ENCODE measurements at regions not wholly inside any gene's neighbourhood (a gene's known extent, or its start where the extent isn't known, plus 50 kb on each side); places are given as distances from the start of the nearest gene placed in this dataset.

DNA sequence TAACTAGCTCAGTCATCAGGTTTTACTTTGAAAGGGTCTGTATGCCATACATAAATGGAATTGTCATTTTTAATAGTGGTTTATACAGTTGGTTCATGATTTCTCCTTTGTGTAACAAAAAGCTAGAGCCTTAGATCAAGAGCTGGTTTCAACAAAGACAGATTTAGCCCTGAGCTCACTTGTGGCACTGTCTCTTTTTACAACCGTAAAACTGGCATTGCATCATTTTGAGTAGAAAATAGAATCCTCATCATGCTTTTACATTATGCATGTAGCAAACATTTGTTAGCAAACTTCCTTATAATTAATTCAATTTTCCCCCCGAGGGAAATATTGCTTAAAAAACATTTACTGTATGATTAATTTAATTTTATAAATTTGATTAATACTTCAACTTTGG, 1871.5 kb downstream of the ARAP2 start:
- TF ChIP-seq GLIS3 (CRISPR knock-in tag; IDR thresholded peaks at IDR 0.05) (no peak), OSR1 (CRISPR knock-in tag; IDR thresholded peaks at IDR 0.05) (no peak), ZNF8 (CRISPR knock-in tag; IDR thresholded peaks at IDR 0.05) (no peak), CSDC2 (CRISPR knock-in tag; IDR thresholded peaks at IDR 0.05) (no peak), BACH2 (CRISPR knock-in tag; IDR thresholded peaks at IDR 0.05; ENCODE audit: borderline replicate concordance) (no peak), RARB (CRISPR knock-in tag; IDR thresholded peaks at IDR 0.05) (no peak), TOX (CRISPR knock-in tag; IDR thresholded peaks at IDR 0.05; ENCODE audit: borderline replicate concordance) (no peak), SNAI2 (CRISPR knock-in tag; IDR thresholded peaks at IDR 0.05) (no peak)
- TF ChIP-seq, protein P1, sequence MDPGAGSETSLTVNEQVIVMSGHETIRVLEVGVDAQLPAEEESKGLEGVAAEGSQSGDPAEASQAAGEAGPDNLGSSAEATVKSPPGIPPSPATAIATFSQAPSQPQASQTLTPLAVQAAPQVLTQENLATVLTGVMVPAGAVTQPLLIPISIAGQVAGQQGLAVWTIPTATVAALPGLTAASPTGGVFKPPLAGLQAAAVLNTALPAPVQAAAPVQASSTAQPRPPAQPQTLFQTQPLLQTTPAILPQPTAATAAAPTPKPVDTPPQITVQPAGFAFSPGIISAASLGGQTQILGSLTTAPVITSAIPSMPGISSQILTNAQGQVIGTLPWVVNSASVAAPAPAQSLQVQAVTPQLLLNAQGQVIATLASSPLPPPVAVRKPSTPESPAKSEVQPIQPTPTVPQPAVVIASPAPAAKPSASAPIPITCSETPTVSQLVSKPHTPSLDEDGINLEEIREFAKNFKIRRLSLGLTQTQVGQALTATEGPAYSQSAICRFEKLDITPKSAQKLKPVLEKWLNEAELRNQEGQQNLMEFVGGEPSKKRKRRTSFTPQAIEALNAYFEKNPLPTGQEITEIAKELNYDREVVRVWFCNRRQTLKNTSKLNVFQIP (CRISPR knock-in tag; IDR thresholded peaks at IDR 0.05; ENCODE audit: borderline replicate concordance, low read depth): no peak
- TF ChIP-seq, protein P2, sequence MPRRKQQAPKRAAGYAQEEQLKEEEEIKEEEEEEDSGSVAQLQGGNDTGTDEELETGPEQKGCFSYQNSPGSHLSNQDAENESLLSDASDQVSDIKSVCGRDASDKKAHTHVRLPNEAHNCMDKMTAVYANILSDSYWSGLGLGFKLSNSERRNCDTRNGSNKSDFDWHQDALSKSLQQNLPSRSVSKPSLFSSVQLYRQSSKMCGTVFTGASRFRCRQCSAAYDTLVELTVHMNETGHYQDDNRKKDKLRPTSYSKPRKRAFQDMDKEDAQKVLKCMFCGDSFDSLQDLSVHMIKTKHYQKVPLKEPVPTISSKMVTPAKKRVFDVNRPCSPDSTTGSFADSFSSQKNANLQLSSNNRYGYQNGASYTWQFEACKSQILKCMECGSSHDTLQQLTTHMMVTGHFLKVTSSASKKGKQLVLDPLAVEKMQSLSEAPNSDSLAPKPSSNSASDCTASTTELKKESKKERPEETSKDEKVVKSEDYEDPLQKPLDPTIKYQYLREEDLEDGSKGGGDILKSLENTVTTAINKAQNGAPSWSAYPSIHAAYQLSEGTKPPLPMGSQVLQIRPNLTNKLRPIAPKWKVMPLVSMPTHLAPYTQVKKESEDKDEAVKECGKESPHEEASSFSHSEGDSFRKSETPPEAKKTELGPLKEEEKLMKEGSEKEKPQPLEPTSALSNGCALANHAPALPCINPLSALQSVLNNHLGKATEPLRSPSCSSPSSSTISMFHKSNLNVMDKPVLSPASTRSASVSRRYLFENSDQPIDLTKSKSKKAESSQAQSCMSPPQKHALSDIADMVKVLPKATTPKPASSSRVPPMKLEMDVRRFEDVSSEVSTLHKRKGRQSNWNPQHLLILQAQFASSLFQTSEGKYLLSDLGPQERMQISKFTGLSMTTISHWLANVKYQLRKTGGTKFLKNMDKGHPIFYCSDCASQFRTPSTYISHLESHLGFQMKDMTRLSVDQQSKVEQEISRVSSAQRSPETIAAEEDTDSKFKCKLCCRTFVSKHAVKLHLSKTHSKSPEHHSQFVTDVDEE (CRISPR knock-in tag; IDR thresholded peaks at IDR 0.05): no peak
- ATAC-seq: no peak

DNA sequence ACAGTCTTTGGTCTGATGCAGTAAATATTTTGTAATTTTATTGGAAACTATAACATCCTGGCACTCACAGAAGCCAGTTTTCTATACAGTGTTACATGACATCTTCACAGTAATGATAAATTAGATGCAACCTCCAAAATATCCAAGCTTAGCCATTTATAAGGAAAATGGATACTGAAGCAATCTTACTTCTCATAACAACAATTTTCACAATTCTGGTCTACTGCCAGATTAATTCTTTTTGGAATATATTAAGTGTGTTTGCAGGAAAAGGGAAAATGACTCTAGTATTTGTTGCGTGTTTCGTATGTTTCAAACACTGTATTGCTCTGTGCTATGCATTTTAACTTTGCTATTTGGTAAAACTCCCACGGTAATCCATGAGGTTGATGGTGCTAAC, 1870.9 kb downstream of the ARAP2 start:
- ATAC-seq: no peak
- TF ChIP-seq, protein P1 (CRISPR knock-in tag; IDR thresholded peaks at IDR 0.05; ENCODE audit: borderline replicate concordance, low read depth): no peak
- TF ChIP-seq ZC3H10 (CRISPR knock-in tag; IDR thresholded peaks at IDR 0.05) (no peak), ISL1 (CRISPR knock-in tag; IDR thresholded peaks at IDR 0.05) (no peak), ARNTL (CRISPR knock-in tag; IDR thresholded peaks at IDR 0.05; ENCODE audit: borderline replicate concordance, low read depth) (no peak), OSR1 (CRISPR knock-in tag; IDR thresholded peaks at IDR 0.05) (no peak), PPARA (CRISPR knock-in tag; IDR thresholded peaks at IDR 0.05; ENCODE audit: borderline replicate concordance) (no peak), ZNF565 (CRISPR knock-in tag; conservative IDR thresholded peaks at IDR 0.05; ENCODE audit: low read depth) (no peak), RARB (CRISPR knock-in tag; IDR thresholded peaks at IDR 0.05) (no peak), ZNF70 (CRISPR knock-in tag; IDR thresholded peaks at IDR 0.05) (no peak), TCF4 (CRISPR knock-in tag; IDR thresholded peaks at IDR 0.05; ENCODE audit: borderline replicate concordance) (no peak), GLIS3 (CRISPR knock-in tag; IDR thresholded peaks at IDR 0.05) (no peak), ZFP30 (CRISPR knock-in tag; IDR thresholded peaks at IDR 0.05) (no peak), CSDC2 (CRISPR knock-in tag; IDR thresholded peaks at IDR 0.05) (no peak), ZNF8 (CRISPR knock-in tag; IDR thresholded peaks at IDR 0.05) (no peak), ZFP3 (CRISPR knock-in tag; IDR thresholded peaks at IDR 0.05) (no peak), SNAI2 (CRISPR knock-in tag; IDR thresholded peaks at IDR 0.05) (no peak), TOX (CRISPR knock-in tag; IDR thresholded peaks at IDR 0.05; ENCODE audit: borderline replicate concordance) (no peak)
- TF ChIP-seq, protein P3, sequence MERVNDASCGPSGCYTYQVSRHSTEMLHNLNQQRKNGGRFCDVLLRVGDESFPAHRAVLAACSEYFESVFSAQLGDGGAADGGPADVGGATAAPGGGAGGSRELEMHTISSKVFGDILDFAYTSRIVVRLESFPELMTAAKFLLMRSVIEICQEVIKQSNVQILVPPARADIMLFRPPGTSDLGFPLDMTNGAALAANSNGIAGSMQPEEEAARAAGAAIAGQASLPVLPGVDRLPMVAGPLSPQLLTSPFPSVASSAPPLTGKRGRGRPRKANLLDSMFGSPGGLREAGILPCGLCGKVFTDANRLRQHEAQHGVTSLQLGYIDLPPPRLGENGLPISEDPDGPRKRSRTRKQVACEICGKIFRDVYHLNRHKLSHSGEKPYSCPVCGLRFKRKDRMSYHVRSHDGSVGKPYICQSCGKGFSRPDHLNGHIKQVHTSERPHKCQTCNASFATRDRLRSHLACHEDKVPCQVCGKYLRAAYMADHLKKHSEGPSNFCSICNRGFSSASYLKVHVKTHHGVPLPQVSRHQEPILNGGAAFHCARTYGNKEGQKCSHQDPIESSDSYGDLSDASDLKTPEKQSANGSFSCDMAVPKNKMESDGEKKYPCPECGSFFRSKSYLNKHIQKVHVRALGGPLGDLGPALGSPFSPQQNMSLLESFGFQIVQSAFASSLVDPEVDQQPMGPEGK (CRISPR knock-in tag; IDR thresholded peaks at IDR 0.05; ENCODE audit: borderline replicate concordance): no peak
- TF ChIP-seq, protein P4, sequence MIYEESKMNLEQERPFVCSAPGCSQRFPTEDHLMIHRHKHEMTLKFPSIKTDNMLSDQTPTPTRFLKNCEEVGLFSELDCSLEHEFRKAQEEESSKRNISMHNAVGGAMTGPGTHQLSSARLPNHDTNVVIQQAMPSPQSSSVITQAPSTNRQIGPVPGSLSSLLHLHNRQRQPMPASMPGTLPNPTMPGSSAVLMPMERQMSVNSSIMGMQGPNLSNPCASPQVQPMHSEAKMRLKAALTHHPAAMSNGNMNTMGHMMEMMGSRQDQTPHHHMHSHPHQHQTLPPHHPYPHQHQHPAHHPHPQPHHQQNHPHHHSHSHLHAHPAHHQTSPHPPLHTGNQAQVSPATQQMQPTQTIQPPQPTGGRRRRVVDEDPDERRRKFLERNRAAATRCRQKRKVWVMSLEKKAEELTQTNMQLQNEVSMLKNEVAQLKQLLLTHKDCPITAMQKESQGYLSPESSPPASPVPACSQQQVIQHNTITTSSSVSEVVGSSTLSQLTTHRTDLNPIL (CRISPR knock-in tag; IDR thresholded peaks at IDR 0.05; ENCODE audit: low read depth): no peak
- TF ChIP-seq, protein P5, sequence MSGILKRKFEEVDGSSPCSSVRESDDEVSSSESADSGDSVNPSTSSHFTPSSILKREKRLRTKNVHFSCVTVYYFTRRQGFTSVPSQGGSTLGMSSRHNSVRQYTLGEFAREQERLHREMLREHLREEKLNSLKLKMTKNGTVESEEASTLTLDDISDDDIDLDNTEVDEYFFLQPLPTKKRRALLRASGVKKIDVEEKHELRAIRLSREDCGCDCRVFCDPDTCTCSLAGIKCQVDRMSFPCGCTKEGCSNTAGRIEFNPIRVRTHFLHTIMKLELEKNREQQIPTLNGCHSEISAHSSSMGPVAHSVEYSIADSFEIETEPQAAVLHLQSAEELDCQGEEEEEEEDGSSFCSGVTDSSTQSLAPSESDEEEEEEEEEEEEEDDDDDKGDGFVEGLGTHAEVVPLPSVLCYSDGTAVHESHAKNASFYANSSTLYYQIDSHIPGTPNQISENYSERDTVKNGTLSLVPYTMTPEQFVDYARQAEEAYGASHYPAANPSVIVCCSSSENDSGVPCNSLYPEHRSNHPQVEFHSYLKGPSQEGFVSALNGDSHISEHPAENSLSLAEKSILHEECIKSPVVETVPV (CRISPR knock-in tag; IDR thresholded peaks at IDR 0.05): no peak

All from SK-N-SH treated with all-trans-retinoic acid at 6 μM for 48 hours (cell line).